ENCODE measurements at regions not wholly inside any gene's neighbourhood (a gene's known extent, or its start where the extent isn't known, plus 50 kb on each side); places are given as distances from the start of the nearest gene placed in this dataset.
A peak's percentile ranks its signal among the peaks of the same experiment; 100 is the strongest.

DNA sequence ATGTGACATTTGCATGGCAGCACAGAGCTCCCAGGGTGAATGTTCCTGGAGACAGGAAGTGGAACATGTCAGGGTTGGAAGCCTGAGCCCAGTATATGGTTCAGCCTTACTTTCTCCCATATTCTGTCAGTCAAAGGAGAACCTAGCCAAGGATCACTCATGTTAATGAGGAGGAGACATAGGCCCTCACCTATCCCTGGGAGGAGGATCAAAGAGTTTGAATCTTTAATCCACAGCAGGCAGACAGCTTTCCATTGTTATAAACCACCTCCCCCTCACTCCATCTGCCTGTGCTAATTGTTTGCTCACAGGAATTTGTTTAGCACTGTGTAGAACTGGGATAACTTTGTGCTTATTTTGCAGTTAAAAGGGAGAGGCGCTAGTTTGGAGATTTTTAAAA is 1069.1 kb downstream of the EFNB2 start:
- DNase-seq = no peak

DNA sequence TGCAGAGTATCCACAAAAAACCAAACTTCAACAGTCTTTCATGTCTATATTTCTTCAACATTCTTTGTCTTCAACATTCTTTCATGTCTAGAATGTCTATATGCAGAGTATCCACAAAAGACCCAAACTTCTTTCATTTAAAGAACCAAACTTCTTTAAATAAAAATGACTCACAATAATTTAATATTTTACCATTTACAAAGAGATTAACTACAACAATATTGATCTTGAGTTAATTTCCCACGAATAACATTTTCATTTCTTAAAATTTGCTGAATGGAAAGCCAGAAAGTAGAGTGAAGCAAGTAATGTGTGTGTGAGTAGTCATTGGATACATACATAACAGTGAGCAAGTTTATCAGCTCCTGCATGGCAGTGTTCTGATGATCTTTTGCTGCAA is 1069.7 kb downstream of the EFNB2 start, which contains the start of gene DAOA:
DAOA (plus strand) TSS at position 301 of the 400 bp plus-strand sequence.
- DNase-seq = no peak

DNA sequence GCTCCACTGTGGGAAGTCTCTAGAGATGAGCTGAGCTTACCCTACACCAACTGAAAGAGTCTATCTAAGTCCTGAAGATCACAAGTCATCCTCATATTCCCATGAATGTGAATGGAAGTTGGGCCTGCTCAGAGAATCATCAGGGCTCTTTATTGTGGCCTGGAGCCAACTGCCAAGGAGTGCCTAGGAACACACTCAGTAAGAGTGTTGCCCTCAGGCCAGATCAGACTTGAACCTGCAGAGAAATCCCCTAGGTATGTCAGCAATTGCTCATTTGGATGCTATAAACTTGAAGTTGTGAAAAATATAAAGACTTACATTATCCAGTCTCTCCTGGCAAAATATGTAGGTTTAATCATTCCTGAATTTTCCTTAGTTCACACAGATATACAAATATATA is 1070.2 kb downstream of the EFNB2 start:
- DNase-seq = no peak

DNA sequence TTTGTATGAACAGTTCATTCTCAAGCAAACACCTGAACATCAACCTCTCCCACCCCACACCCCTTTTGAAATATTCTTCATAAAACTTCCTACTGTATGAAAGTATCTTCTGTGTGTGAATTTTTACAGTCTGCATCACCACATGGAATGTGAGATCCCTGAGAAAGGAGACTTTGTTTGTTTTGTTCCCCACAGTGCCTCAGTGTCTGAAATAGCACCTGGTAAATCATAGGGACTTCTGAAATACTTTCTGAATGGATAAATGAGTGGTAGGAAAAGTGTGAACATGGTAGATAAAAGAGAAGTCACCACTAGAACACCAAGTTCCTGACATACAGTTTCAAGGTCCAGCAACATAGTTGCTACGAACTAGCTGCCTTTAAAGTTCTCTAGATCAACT is 1071.2 kb downstream of the EFNB2 start:
- no peak for DNase-seq

DNA sequence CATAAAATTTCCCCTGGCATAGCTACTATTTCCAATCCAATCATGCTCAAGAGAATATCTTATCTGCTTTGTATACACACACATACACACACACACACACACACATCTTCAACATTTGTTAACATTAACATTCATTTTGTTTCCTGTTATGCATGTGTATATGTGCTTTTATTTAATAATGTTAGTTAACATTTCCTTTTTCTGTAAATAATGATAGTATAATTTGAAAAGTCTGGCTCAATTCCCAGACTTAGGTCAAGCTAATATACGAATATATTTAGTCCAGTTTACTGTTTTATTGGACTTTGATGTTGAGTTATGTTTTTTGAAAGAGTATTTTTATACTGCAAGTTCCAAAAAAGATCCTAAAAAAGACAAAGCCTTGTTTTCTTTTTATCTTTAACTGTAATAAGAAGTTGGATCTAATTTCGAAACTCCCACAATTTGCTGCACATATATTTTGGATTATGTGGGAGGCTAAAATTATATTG is 1072.4 kb downstream of the EFNB2 start:
- no peak for DNase-seq

DNA sequence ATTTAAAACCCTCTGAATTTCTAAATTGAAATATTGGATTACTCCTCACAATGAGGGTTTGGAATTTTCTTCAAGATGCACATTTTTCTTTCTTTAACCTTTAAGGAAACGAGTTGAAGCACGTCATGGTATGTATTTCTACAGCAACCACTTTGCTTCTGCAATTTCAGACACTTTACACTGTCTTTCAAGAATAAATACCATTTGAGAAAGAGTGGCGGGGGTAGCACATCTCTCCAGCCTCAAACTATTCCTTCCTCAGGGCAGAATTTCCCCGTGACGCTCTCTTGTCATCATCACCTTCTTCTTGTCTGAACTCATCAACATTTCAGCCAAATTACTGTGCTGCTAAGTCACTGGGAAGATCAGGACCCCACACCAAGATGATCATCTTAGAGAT is 1073.4 kb downstream of the EFNB2 start:
- no peak for DNase-seq

DNA sequence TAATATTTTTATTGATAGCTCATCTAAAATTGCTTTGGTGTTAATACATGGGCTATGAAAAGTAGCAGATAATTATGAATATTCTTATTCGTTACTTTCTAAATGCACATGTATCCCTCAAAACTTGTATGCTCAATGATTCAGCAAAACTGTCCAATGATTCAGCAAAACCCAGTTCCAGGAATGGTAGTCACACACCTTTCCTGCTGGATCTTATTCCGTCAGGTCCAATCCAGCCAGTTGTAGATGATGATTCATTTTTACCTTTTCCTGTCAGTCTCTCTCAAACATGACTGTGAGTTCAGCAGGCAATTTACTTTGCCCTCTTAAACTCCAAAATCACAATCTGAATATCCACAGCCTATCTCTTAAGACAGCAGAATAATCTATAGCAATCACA is 1082.6 kb downstream of the EFNB2 start:
- no peak for DNase-seq

DNA sequence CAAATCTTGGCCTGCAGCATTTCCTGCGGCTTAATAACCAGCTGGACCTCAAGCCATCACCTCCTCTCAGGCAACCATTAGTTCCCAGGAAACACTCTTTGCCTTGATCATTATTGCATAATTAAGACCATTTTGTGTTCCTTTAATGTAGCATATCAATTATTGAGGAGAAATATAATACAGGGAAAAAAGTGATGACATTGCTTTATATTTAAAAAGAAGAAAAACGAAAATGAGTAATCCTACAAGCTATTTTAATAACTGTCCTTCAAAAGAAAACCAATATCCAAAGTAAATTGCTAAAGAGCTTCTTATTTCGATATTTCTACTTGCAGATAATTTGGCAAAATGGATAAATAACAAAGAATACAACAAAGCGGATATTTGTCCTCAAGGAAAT is 1084.7 kb downstream of the EFNB2 start:
- no peak for DNase-seq

DNA sequence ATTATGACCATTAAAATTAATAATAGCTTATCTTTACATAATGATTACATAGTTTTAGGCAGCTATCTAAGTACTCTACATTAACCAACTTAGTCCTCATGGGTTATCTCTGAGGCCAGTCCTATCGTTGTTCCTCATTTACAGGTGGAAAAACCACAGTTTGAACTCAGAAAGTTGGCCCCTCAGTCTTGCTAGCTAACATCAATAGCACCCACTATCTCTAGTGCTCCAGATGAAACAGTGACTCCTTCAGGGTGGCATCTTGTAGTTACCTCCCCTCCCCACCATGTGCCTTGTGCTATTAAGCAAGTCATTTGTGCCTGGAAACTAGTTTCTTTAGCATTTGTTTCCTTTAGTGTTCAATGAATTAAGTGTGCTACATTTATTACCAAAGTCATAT is 1086.7 kb downstream of the EFNB2 start:
- no peak for DNase-seq

DNA sequence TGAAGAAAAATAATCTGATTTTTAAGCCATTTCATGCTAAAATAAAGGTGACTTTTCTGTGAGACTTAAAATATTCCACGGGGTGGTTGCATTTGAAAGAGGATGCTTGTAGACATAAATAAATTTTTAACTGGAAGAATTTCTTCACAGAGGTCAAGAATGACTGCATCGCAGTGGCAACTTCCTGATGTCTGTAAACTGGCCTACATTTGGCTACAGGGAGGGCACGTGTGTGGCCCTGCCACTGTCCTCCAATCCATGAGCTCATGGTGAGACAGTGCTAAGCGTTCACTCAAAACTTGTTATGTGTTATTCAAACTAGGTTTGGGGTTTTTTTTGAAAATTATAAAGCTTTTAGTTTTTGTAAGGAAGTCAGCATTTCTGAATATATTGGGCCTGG is 1089.3 kb downstream of the EFNB2 start:
- no peak for DNase-seq

DNA sequence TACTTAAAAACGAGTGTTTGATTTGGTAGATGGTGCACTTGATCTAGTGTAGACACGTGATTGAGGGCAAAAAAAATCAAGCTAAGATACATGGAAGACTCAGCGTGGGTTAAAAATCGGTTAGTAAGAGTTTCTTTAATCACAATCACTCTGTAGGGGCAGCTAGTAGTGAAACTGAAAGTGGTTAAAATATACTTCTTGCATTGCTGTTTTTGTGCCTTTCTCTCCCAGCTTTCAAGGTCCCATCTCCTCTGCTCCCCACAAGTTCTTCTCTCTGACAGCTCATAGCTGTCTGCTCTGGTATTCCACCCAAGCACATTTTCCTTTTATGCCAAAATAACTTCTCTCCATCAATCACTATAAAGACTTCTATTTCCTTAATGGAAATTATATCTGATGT is 1089.7 kb downstream of the EFNB2 start:
- DNase-seq = no peak

DNA sequence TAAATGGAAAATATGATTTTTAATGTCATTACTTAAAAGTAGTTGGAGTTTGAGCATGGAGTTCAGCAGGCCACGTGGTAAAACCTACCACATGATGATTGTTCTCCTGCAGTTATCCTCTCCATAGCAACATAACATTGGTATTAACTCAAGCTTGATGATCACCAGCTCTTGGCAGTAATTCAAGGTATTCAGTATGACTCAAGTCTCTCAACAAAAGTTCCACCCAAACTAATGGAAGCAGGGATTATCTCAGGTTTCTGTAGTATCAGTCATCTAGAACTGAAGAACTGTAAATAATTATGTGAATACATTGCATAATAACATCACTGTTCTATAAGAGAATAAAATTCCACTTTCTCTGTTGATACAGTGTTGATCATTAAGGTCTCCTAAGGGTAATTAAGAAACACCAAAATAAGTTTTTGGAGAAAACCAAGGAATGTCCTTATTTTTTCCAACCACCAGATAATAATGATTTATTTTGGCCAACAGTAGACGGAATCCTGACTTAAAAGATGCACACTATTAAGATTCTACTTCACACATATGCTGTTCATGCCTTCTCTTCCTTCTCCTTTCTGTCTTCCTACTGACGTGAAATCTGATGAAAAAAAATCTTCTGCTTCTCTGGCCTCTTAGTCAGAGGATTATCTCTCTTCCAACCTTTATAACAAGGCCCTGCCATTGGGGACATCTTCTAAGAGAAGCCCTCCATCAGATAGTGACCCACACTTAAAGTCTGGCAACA is 1092.3 kb downstream of the EFNB2 start:
- DNase-seq = no peak

DNA sequence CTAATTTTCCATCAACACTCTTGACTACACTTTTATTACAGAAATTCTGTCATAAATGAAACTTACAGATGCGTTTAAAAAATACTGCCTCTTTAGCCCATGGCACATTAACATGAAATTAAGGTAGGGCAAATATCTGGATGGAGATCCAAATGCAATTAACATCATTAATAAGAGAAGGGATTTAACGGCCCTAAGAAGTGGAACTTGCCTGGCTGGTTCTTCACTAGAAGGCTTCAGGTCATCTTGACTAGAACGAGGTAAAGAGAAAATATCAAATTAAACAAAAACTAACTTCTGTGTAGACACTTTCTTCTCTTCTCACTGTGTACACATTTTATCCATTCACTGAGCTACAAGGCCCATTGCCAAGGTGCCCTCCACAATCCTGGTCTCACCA is 1093.4 kb downstream of the EFNB2 start:
- no peak for DNase-seq

DNA sequence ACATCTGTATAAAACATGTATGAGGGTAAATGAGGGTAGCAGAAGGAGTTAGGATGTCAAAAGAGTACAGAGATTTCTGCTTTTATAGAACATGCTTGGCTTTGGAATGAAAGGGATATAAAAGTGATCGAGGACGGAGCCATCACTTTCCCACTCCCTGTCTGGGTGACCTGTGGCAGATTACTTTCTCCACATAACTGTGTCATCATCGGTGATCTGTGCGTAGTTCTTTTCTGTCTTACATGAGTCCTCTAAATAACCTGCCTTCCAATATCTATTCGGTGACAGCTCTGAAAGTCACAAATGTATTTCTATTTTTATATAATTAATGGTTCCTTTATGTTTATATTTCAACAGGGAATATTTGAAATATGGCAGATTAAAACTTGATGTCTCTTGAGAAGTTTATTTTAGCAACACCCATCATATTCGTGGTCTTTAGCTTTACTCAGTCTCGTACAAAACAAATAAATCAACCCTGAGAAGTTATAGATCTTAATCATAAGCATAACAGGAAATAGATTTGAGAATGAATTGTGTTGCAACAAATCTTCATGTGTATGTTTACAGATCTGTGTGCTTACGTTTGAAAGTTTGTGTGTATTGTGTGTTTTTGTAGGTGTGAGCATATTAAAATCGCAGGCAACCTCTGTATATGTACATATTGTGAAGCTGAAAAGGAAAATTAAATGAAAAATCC is 1094.3 kb downstream of the EFNB2 start:
- no peak for DNase-seq

DNA sequence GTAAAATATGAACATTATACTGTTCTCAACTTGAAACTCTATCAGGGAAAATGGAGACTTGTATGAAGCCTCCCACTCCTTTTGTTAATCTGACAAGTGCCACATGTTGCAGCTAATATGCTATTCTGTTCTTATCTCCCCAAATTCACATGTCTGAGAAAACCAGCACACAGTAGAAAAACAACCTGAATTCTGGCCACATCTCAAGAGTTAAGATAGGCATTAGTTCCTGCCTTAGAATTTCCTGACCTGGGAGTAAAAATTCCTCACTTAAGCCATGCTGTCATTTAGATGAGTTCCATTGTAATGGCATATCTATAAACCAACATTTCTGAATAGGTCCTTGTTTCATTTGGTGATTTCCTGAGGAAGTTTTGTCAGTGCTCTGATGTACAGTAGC is 1098.5 kb downstream of the EFNB2 start:
- DNase-seq = no peak

DNA sequence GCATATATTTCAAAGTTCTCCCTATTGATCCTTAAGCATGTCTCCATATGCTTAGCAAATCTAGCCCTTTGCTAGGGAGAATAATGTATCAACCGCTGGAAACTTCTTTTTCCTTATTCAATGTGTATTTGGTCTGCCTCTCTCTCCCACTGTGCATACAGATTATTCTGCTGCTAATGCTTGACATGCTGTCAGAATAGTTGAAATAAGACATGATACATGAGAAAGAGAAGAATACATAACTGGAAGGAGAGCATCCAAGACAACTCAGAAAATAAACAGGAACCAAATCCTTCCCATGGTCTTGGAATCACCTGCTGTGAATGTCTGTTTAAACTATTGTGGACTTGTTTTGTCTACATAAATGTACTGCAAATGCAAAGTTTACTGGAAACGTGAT is 1103.0 kb downstream of the EFNB2 start:
- no peak for DNase-seq

DNA sequence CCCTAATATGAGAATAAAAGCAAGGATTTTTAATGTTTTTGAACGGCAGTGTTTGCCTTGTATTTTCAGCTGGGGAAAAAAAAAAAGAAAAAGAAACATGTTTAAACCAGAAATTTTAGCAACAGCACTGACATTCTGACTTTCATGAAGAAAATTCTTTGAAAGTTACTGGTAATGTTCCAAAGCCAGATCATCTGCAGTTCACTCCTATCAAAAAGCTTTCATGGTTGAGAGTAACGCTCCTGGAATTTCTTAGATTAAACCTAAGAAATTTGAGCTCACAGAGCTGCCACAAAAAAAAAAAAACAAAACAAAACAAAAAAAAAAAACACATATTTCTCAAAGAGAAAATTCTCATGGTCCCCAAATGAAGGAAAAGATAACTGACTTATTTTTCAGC is 1106.7 kb downstream of the EFNB2 start:
- no peak for DNase-seq

DNA sequence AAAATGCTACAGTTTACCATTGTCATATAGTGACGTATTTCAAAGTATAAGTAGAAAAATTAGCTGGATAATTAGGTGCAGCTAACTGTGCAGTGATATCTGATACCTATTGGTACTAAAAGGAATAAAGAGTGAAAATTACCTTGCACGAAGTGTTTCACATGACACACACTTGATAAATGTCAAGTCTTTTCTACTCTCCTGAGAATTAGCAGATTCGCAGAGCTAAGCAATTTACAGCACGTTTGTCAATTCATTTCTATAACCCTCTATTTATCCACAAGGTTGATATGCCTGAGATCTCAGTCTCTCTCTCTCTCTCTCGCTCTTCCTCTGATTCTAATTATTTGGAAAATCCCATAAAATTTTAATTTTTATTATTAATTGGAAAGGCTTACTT is 1109.0 kb downstream of the EFNB2 start:
- DNase-seq = no peak

DNA sequence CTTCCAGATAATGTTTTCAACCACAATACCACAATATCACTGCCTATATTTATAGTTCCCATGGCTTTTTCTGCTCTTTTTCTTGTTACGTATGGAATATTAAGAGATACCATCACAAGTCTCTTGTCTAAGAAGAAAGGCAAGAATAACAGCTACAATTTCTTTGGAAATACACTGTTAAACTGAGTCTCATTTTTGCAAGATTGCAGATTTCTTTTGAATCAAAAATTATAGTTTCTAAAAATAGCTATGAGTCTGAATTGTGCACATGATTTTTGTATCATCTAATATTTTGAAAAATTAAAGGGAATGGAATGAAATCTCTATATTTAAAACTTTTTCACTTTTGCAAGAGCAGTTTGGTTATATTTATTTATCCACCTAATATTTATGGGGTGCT is 1120.8 kb downstream of the EFNB2 start:
- DNase-seq = no peak

DNA sequence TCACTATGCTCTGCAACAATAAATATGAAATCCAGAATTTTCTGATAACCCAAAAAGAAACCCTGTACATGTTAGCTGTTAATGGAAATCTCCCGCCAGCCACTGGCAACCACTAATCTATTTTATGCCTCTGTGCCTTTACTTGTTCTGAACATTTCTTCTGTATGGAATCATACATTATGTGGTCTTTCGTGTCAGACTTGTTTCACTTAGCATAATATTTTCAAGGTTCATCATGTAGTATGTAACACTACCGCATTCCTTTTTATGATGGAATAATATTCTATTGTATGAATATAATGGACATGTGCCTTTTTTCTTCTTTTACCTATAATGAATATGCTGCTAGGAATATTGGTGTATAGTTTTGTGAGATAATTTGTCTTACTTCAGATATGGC is 1123.3 kb downstream of the EFNB2 start:
- no peak for DNase-seq

DNA sequence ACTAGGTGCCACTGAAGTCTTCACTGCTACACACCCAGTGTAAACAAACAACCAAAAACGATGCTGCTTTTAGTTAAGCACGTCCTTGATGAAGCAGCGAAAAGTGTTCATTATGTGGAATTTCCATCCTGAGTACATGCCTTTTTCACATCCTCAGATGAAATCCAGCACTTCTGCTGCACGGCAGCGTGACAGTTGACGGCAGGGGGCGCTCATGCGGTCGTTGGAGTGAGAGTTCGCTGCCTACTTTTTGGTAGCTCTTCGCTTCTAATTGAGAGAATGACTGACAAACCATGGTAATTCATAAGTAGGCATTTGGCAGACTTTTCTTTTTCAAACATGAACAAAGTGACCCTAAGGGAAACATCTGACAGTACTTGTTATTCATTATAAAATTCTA is 1124.9 kb downstream of the EFNB2 start:
- peak; percentile 16 for DNase-seq

DNA sequence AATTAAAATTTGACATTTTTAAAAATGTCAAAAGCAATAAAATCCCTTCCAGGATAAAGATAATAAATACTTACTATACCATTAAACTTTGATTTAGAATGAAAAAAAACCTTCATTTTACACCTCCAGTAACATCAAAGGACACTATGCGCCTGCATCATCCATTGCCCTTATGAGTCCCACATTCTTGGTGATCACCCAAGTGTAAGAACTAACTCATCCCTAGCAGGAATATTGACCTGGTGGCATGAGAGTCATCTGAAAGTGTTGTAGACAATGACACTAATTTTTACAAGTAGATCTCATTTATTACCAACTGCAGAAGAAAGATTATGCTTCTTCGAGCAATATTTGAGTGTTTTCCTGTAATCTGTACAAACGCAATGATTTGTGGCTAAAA is 1128.9 kb downstream of the EFNB2 start:
- DNase-seq = no peak

DNA sequence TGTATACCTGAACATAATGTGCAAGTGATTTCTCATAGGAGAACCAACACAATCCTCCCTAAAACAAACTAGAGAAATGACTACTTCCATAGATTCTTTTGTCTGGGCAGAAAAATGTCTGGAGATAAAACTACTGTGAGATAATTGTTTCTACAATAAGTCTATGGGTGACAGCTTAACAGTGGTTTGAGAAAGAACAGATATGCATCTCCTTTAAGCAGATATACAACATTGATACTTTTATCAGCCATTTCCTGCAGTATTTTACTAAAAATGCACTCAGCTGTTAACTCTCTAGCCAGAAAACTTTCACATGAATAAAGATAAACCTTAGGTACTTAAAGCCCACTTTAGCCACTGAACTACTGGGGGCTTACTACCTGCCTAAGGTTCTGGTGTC is 1132.4 kb downstream of the EFNB2 start:
- no peak for DNase-seq

DNA sequence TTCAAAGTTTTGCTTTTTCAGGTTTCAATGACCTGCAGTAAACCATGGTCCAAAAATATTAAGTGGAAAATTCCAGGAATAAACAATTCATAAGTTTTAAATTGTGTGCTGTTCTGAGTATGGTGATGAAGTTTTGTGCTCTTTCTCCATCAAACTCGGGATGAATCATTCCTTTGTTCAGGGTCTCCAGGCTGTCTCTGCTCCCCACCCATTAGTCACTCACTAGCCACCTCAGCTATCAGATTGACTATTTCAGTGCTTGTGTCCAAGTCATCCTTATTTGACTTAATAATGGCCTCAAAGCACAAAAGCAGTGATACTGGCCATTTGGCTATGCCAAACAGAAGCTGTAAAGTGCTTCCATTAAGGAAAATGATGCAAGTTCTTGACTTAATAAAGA is 1140.4 kb downstream of the EFNB2 start:
- no peak for DNase-seq

DNA sequence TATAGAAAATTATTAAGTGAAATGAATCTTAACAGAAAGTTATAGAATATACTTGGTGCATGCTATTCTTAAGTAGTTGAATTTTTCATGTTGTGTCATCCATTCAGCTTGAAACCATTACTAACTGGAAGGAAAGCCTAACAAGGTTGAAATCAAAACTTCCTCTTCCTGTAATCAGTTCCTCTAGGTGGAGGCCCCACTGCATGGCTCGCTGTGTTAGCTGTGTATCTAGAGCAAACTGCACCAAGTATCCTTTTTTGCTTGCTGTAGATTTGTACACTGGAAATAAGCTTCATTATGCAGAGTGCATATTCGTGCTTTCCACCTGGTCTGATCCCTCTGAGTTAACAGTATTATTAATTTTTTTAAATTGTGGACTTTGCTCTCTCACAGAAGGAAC is 1146.1 kb downstream of the EFNB2 start:
- no peak for DNase-seq
